GM18498 (cell line): ENCODE measurements at regions not wholly inside any gene's neighbourhood (a gene's known extent, or its start where the extent isn't known, plus 50 kb on each side); places are given as distances from the start of the nearest gene placed in this dataset.
"Not testable (repeated sequence)": the region's sequence is repeated elsewhere in the genome, so short reads cannot be mapped to it uniquely, and the experiment has no call there.

ENCODE experiments used
- ATAC-seq: cut with Tn5 transposase; IDR thresholded peaks from one replicate; pipeline ENCODE4 v1.9.1; 2021; ENCODE audit warnings: mild to moderate bottlenecking, moderate library complexity; ENCODE audit not compliant: unreplicated experiment

GRCh38 chr21:15306271-15306670, 241.5 kb upstream of the NRIP1 start:
- no peak for ATAC-seq

- ATAC-seq = no peak
Observed at GRCh38 chr21:15308333-15308732, 243.5 kb upstream of the NRIP1 start.

GRCh38 chr21:15309022-15309590, 244.3 kb upstream of the NRIP1 start:
- ATAC-seq = no peak

- ATAC-seq = no peak
Observed at GRCh38 chr21:15309721-15310120, 244.9 kb upstream of the NRIP1 start.

- ATAC-seq = no peak
Observed at GRCh38 chr21:15311510-15311909, 246.7 kb upstream of the NRIP1 start.

GRCh38 chr21:15317034-15317433, 252.2 kb upstream of the NRIP1 start:
- ATAC-seq = not testable (repeated sequence)

GRCh38 chr21:15319727-15320126, 254.9 kb upstream of the NRIP1 start:
- no peak for ATAC-seq

- no peak for ATAC-seq
Observed at GRCh38 chr21:15324542-15324941, 259.7 kb upstream of the NRIP1 start.

- no peak for ATAC-seq
Observed at GRCh38 chr21:15326032-15326867, 261.4 kb upstream of the NRIP1 start.

GRCh38 chr21:15327637-15328265, 263.0 kb upstream of the NRIP1 start:
- no peak for ATAC-seq

- no peak for ATAC-seq
Observed at GRCh38 chr21:15329191-15329590, 264.4 kb upstream of the NRIP1 start.

GRCh38 chr21:15330872-15331271, 266.1 kb upstream of the NRIP1 start:
- ATAC-seq = no peak

- ATAC-seq = no peak
Observed at GRCh38 chr21:15332572-15332971, 267.8 kb upstream of the NRIP1 start.

- ATAC-seq = no peak
Observed at GRCh38 chr21:15333136-15333710, 268.4 kb upstream of the NRIP1 start.

GRCh38 chr21:15333951-15334350, 269.2 kb upstream of the NRIP1 start:
- no peak for ATAC-seq

- ATAC-seq = no peak
Observed at GRCh38 chr21:15343066-15343465, 278.3 kb upstream of the NRIP1 start.

- no peak for ATAC-seq
Observed at GRCh38 chr21:15352009-15352408, 287.2 kb upstream of the NRIP1 start.

GRCh38 chr21:15353546-15353945, 288.7 kb upstream of the NRIP1 start:
- ATAC-seq = no peak

GRCh38 chr21:15354516-15354915, 289.7 kb upstream of the NRIP1 start:
- ATAC-seq = no peak

GRCh38 chr21:15355066-15355465, 290.3 kb upstream of the NRIP1 start:
- no peak for ATAC-seq

GRCh38 chr21:15359251-15359650, 294.5 kb upstream of the NRIP1 start:
- ATAC-seq = no peak

GRCh38 chr21:15362458-15362857, 297.7 kb upstream of the NRIP1 start:
- ATAC-seq = no peak
